Peyer's patch (tissue), 4 donors: ENCODE measurements at regions not wholly inside any gene's neighbourhood (a gene's known extent, or its start where the extent isn't known, plus 50 kb on each side); places are given as distances from the start of the nearest gene placed in this dataset.

Source experiments
- DNase-seq, 3 donors: peaks; one replicate each; pipeline ENCODE4 v3.0.0-alpha.2; 2017 to 2019
- H3K27ac ChIP-seq, 4 donors: fragments of 200-600 bp; sonication (generic); one replicate each; pipeline ENCODE4 v1.5.1; 2016 to 2019
- H3K27me3 ChIP-seq, 2 donors: fragments of 200-600 bp; sonication (generic); one replicate each; pipeline ENCODE4 v1.5.1; 2019
- H3K36me3 ChIP-seq, 3 donors: fragments of 200-600 bp; sonication (generic); one replicate each; pipeline ENCODE4 v1.5.1; 2016 to 2019
- H3K4me1 ChIP-seq, 4 donors: fragments of 200-600 bp; sonication (generic); one replicate each; pipeline ENCODE4 v1.5.1; 2016 to 2019
- H3K4me3 ChIP-seq, 4 donors: fragments of 200-600 bp; sonication (generic); 1 replicate in 3 of 4; 2 replicates in 1 of 4; pipeline ENCODE4 v1.5.1; 2016 to 2019; ENCODE audit warnings: mild to moderate bottlenecking in 1 of 4
- H3K9me3 ChIP-seq, 4 donors: fragments of 200-600 bp; sonication (generic); one replicate each; pipeline ENCODE4 v1.5.1; 2016 to 2019; ENCODE audit warnings: mild to moderate bottlenecking in 1 of 4
- CTCF ChIP-seq, 6 experiments: fragments of 450-650 bp in 4 of 6; fragments of 200-600 bp in 2 of 6; sonication (generic) in 1 of 6; IDR thresholded peaks; one replicate each; pipeline ENCODE4 v1.5.1; 2017 to 2019; ENCODE audit warnings: antibody characterized with exemption in 6 of 6, mild to moderate bottlenecking in 3 of 6, moderate library complexity in 1 of 6
- POLR2A ChIP-seq, 2 donors: fragments of 450-650 bp; IDR thresholded peaks; one replicate each; pipeline ENCODE4 v1.5.1; 2017; ENCODE audit warnings: antibody characterized with exemption in 2 of 2, mild to moderate bottlenecking in 2 of 2, moderate library complexity in 2 of 2

GRCh38 chr14:86363047-86363446, 833.1 kb downstream of the FLRT2 start:
- peaks cover 0 to 6% (median 0%) of the 10 kb centered on the region in 4 donors for H3K9me3 ChIP-seq
- no peaks in the 10 kb centered on the region for H3K4me1 ChIP-seq
- TF ChIP-seq CTCF (IDR thresholded peaks at IDR 0.05) (no peak), POLR2A (IDR thresholded peaks at IDR 0.05) (no peak)
- H3K4me3 ChIP-seq: no peak overlapping the region
- H3K36me3 ChIP-seq: no peaks in the 10 kb centered on the region
- no peaks in the 10 kb centered on the region for H3K27me3 ChIP-seq
- H3K27ac ChIP-seq: no peak overlapping the region
- DNase-seq: no peak

GRCh38 chr14:86357876-86358275, 827.9 kb downstream of the FLRT2 start:
- H3K27ac ChIP-seq: no peak overlapping the region
- no peaks in the 10 kb centered on the region for H3K27me3 ChIP-seq
- no peak for TF ChIP-seq POLR2A (IDR thresholded peaks at IDR 0.05)
- no peak for TF ChIP-seq CTCF (IDR thresholded peaks at IDR 0.05)
- no peak for DNase-seq
- H3K36me3 ChIP-seq: no peaks in the 10 kb centered on the region
- no peaks in the 10 kb centered on the region for H3K4me1 ChIP-seq
- H3K9me3 ChIP-seq: no peaks in the 10 kb centered on the region
- no peak overlapping the region for H3K4me3 ChIP-seq

- no peak for TF ChIP-seq CTCF (IDR thresholded peaks at IDR 0.05)
- TF ChIP-seq POLR2A (IDR thresholded peaks at IDR 0.05): no peak
- Histone ChIP-seq H3K4me3 (no peak overlapping the region), H3K27me3 (no peaks in the 10 kb centered on the region), H3K9me3 (no peaks in the 10 kb centered on the region), H3K27ac (no peak overlapping the region), H3K4me1 (no peaks in the 10 kb centered on the region), H3K36me3 (no peaks in the 10 kb centered on the region)
- no peak for DNase-seq
These were observed 827.2 kb downstream of the FLRT2 start for GRCh38 chr14:86357119-86357518.

- DNase-seq: no peak
- TF ChIP-seq CTCF (IDR thresholded peaks at IDR 0.05) (no peak), POLR2A (IDR thresholded peaks at IDR 0.05) (no peak)
- no peaks in the 10 kb centered on the region for H3K27me3 ChIP-seq
- H3K27ac ChIP-seq: no peak overlapping the region
- no peaks in the 10 kb centered on the region for H3K4me1 ChIP-seq
- H3K36me3 ChIP-seq: no peaks in the 10 kb centered on the region
- no peaks in the 10 kb centered on the region for H3K9me3 ChIP-seq
- no peak overlapping the region for H3K4me3 ChIP-seq
These were observed 817.0 kb downstream of the FLRT2 start for GRCh38 chr14:86346818-86347384.

- no peak for TF ChIP-seq CTCF (IDR thresholded peaks at IDR 0.05)
- no peak for TF ChIP-seq POLR2A (IDR thresholded peaks at IDR 0.05)
- Histone ChIP-seq H3K27me3 (no peaks in the 10 kb centered on the region), H3K36me3 (no peaks in the 10 kb centered on the region), H3K27ac (no peak overlapping the region), H3K9me3 (no peaks in the 10 kb centered on the region), H3K4me3 (no peak overlapping the region), H3K4me1 (no peaks in the 10 kb centered on the region)
- no peak for DNase-seq
These were observed 804.4 kb downstream of the FLRT2 start for GRCh38 chr14:86334355-86334754.

- Histone ChIP-seq H3K9me3 (no peaks in the 10 kb centered on the region), H3K27ac (no peak overlapping the region), H3K4me3 (no peak overlapping the region), H3K36me3 (no peaks in the 10 kb centered on the region), H3K4me1 (no peaks in the 10 kb centered on the region), H3K27me3 (no peaks in the 10 kb centered on the region)
- DNase-seq: no peak
- TF ChIP-seq CTCF (IDR thresholded peaks at IDR 0.05) (no peak), POLR2A (IDR thresholded peaks at IDR 0.05) (no peak)
These were observed 803.5 kb downstream of the FLRT2 start for GRCh38 chr14:86333493-86333892.
